CD4-positive, alpha-beta T cell (primary cell): ENCODE measurements at regions not wholly inside any gene's neighbourhood (a gene's known extent, or its start where the extent isn't known, plus 50 kb on each side); places are given as distances from the start of the nearest gene placed in this dataset.

Experiments
- ATAC-seq: fragments of 200-7000 bp; cut with Tn5 transposase; one replicate; pipeline ENCODE4 v1.10.0; 2022; ENCODE audit warnings: mild to moderate bottlenecking; ENCODE audit not compliant: poor library complexity
- CTCF ChIA-PET: fragments of 350-600 bp; sonication (Branson Sonifier 250); formaldehyde crosslinking; loops from one replicate; lab custom pipeline; 2021; ENCODE audit warnings: antibody characterized with exemption, inconsistent platforms; lab: Charles Lee
- POLR2A ChIA-PET: fragments of 350-600 bp; sonication (Branson Sonifier 250); formaldehyde crosslinking; loops from one replicate; lab custom pipeline; 2021; ENCODE audit warnings: antibody characterized with exemption, inconsistent platforms; lab: Charles Lee
- DNase-seq, 14 experiments: peaks; one replicate each; pipeline ENCODE4 v3.0.0-alpha.2; 2013 to 2020; ENCODE audit warnings: mixed read lengths in 2 of 14
- H3K27ac ChIP-seq, 2 donors: one replicate each; pipeline versions ENCODE4 v1.5.1 to v1.7.0; 2013; ENCODE audit warnings: low read length in 2 of 2, low read depth in 1 of 2, mild to moderate bottlenecking in 1 of 2
- H3K27me3 ChIP-seq, 2 experiments: 1 replicate in 1 of 2; 2 replicates in 1 of 2; pipeline versions ENCODE4 v1.6.1 to v1.7.0; 2013; ENCODE audit warnings: low read length in 2 of 2, control low read depth in 1 of 2, mild to moderate bottlenecking in 1 of 2, moderate library complexity in 1 of 2; ENCODE audit not compliant: insufficient read depth in 2 of 2, control insufficient read depth in 1 of 2
- H3K36me3 ChIP-seq: one replicate; pipeline ENCODE4 v1.6.1; 2013; ENCODE audit warnings: low read length, control low read depth; ENCODE audit not compliant: insufficient read depth
- H3K4me1 ChIP-seq: one replicate; pipeline ENCODE4 v1.6.1; 2013; ENCODE audit warnings: low read length, control low read depth; ENCODE audit not compliant: insufficient read depth
- H3K4me3 ChIP-seq: one replicate; pipeline ENCODE4 v1.5.1; 2013; ENCODE audit warnings: mild to moderate bottlenecking, low read length, moderate library complexity
- H3K9me3 ChIP-seq, 2 experiments: 1 replicate in 1 of 2; 2 replicates in 1 of 2; pipeline versions ENCODE4 v1.6.1 to v1.7.0; 2013; ENCODE audit warnings: low read length in 2 of 2, mild to moderate bottlenecking in 2 of 2, control low read depth in 1 of 2, moderate library complexity in 1 of 2; ENCODE audit not compliant: control insufficient read depth in 1 of 2, insufficient read depth in 1 of 2
- H3K27ac Mint-ChIP-seq: one replicate; pipeline ENCODE4 v1.8.0; 2020; ENCODE audit warnings: mixed read lengths
- H3K27me3 Mint-ChIP-seq: one replicate; pipeline ENCODE4 v1.8.0; 2021; ENCODE audit warnings: mixed read lengths
- H3K36me3 Mint-ChIP-seq: one replicate; pipeline ENCODE4 v1.8.0; 2021; ENCODE audit warnings: low read depth, mixed read lengths
- H3K4me1 Mint-ChIP-seq: one replicate; pipeline ENCODE4 v1.8.0; 2021; ENCODE audit warnings: low read depth, mixed read lengths
- H3K4me3 Mint-ChIP-seq: one replicate; pipeline ENCODE4 v1.8.0; 2020; ENCODE audit warnings: mild to moderate bottlenecking, mixed read lengths
- H3K9me3 Mint-ChIP-seq: one replicate; pipeline ENCODE4 v1.8.0; 2020; ENCODE audit warnings: mixed read lengths
- intact Hi-C, 2 experiments: fragments of 100-400 bp; cut with DNase I in 1 of 2; cut with micrococcal nuclease in 1 of 2; formaldehyde crosslinking; loops; one replicate each; pipeline versions ENCODE4 v1.15.1 to v1.9.0; 2023 to 2025; cut with DNase I, micrococcal nuclease
- TF ChIP-seq, protein P1 (sequence below): fragments of 200-600 bp; IDR thresholded peaks from one replicate; pipeline ENCODE4 v1.8.0; 2022; ENCODE audit warnings: antibody characterized with exemption, mild to moderate bottlenecking

GRCh38 chr6:137980777-137981176 lies 113.7 kb downstream of the TNFAIP3 start:
- ATAC-seq (no peak), DNase-seq (no peak)
- Histone ChIP-seq H3K4me3 (no peak overlapping the region), H3K27ac (no peak overlapping the region), H3K36me3 (no peaks in the 10 kb centered on the region), H3K27me3 (no peaks in the 10 kb centered on the region), H3K4me1 (peaks cover 42% of the 10 kb centered on the region), H3K9me3 (no peaks in the 10 kb centered on the region)
- Mint-ChIP-seq H3K4me1 (peaks cover 26% of the 10 kb centered on the region), H3K9me3 (no peaks in the 10 kb centered on the region), H3K27ac (no peak overlapping the region), H3K4me3 (no peak overlapping the region), H3K27me3 (no peaks in the 10 kb centered on the region), H3K36me3 (no peaks in the 10 kb centered on the region)
- ChIA-PET POLR2A (no interaction called here), CTCF (no interaction called here)
- intact Hi-C loops = no loop called here
- TF ChIP-seq, protein P1, sequence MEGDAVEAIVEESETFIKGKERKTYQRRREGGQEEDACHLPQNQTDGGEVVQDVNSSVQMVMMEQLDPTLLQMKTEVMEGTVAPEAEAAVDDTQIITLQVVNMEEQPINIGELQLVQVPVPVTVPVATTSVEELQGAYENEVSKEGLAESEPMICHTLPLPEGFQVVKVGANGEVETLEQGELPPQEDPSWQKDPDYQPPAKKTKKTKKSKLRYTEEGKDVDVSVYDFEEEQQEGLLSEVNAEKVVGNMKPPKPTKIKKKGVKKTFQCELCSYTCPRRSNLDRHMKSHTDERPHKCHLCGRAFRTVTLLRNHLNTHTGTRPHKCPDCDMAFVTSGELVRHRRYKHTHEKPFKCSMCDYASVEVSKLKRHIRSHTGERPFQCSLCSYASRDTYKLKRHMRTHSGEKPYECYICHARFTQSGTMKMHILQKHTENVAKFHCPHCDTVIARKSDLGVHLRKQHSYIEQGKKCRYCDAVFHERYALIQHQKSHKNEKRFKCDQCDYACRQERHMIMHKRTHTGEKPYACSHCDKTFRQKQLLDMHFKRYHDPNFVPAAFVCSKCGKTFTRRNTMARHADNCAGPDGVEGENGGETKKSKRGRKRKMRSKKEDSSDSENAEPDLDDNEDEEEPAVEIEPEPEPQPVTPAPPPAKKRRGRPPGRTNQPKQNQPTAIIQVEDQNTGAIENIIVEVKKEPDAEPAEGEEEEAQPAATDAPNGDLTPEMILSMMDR = no peak

- Mint-ChIP-seq H3K36me3 (no peaks in the 10 kb centered on the region), H3K27ac (no peak overlapping the region), H3K4me1 (peaks cover 16% of the 10 kb centered on the region), H3K27me3 (no peaks in the 10 kb centered on the region), H3K4me3 (no peak overlapping the region), H3K9me3 (no peaks in the 10 kb centered on the region)
- peaks cover 33% of the 10 kb centered on the region for H3K4me1 ChIP-seq
- no peak for DNase-seq
- H3K36me3 ChIP-seq = no peaks in the 10 kb centered on the region
- H3K27ac ChIP-seq = no peak overlapping the region
- H3K9me3 ChIP-seq = no peaks in the 10 kb centered on the region
- H3K4me3 ChIP-seq = no peak overlapping the region
- POLR2A ChIA-PET = no interaction called here
- CTCF ChIA-PET = interaction anchor here (0.9 to 1.4 kb wide), 2 partner anchors 23 to 115 kb away, joined by 3 to 4 read pairs; partner anchors contain the start of gene TNFAIP3
- TF ChIP-seq, protein P1 = no peak
- intact Hi-C loops = no loop called here
- no peaks in the 10 kb centered on the region for H3K27me3 ChIP-seq
- ATAC-seq = no peak
Measured at GRCh38 chr6:137981758-137982157, 114.7 kb downstream of the TNFAIP3 start.

DNA sequence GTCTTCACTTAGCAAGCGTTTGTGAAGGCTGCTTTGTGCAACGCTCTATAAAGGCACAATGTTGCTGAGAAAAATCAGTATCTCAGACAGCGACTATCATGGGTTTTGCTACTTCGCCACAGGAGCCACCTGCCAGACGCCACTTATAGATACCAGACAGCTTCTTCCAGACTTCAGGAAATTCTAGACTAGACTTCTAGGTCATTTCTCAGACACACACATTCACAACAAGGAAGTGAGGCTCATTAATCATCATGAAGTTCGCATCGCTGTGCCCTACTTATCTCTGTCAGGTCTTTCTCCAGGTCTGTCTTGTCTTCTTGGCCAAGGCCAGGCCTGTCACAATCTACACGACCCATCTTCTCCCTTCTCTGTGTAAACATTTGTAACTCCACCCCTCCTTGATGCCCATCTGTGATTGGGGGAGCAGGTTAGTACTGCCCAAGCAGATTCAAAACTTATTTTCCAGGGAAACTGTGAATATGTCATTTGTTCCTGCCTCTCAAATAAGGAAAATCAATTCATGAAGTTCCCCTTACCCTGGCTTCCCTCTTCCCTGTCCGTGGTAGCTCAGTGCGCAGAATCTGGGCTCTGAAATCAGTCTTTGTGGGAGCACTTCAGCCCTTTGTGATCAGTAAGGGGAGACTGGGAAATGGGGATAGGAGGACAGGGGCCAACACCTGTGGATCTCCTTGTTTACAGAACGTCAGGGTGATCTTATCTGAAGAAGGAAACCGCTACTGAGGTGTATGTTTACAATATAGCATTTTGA lies 115.5 kb downstream of the TNFAIP3 start:
- Mint-ChIP-seq H3K9me3 (no peaks in the 10 kb centered on the region), H3K4me3 (no peak overlapping the region), H3K27me3 (no peaks in the 10 kb centered on the region), H3K36me3 (no peaks in the 10 kb centered on the region), H3K27ac (peak overlapping the region; percentile 57), H3K4me1 (peaks cover 13% of the 10 kb centered on the region)
- ATAC-seq = peak; percentile 77
- peak overlapping the region in 1 of 2 donors; percentile 61 for H3K27ac ChIP-seq
- intact Hi-C loops = no loop called here
- no peaks in the 10 kb centered on the region for H3K36me3 ChIP-seq
- ChIA-PET POLR2A (interaction anchor here (0.6 kb wide), 1 partner anchor 71 kb away, joined by 3 read pairs; no protein-coding TSS in a partner anchor), CTCF (interaction anchor here (1.4 kb wide), 1 partner anchor 116 kb away, joined by 4 read pairs; the partner anchor contains the start of gene TNFAIP3)
- no peaks in the 10 kb centered on the region for H3K27me3 ChIP-seq
- peak in 5 of 14 experiments; percentile 8 to 85 (median 42) for DNase-seq
- no peaks in the 10 kb centered on the region for H3K9me3 ChIP-seq
- TF ChIP-seq, protein P1 = no peak
- H3K4me3 ChIP-seq = no peak overlapping the region
- H3K4me1 ChIP-seq = peaks cover 29% of the 10 kb centered on the region
